ENCODE measurements at regions not wholly inside any gene's neighbourhood (a gene's known extent, or its start where the extent isn't known, plus 50 kb on each side); places are given as distances from the start of the nearest gene placed in this dataset.

DNA sequence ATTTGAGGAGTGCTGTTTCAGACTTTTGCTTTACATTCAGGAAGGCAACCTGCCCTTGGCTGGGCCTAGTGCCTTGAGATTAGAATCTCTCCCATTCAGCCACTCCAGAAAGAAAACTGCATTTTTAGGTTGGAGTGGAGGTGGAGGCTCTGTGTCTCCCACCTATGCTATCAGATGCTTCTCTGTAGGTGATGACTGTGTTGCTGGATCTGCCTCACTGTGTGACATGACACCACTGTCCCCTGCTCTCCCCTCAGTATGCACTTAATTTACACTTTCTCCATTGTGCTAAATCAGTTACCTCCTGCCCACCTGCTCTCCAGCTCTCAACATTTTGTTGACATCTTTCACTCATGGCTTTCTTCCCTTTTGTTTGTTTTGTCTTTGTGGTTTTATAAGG, 265.8 kb downstream of the TENT4A start:
- TF ChIP-seq, protein P1, sequence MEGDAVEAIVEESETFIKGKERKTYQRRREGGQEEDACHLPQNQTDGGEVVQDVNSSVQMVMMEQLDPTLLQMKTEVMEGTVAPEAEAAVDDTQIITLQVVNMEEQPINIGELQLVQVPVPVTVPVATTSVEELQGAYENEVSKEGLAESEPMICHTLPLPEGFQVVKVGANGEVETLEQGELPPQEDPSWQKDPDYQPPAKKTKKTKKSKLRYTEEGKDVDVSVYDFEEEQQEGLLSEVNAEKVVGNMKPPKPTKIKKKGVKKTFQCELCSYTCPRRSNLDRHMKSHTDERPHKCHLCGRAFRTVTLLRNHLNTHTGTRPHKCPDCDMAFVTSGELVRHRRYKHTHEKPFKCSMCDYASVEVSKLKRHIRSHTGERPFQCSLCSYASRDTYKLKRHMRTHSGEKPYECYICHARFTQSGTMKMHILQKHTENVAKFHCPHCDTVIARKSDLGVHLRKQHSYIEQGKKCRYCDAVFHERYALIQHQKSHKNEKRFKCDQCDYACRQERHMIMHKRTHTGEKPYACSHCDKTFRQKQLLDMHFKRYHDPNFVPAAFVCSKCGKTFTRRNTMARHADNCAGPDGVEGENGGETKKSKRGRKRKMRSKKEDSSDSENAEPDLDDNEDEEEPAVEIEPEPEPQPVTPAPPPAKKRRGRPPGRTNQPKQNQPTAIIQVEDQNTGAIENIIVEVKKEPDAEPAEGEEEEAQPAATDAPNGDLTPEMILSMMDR (IDR thresholded peaks at IDR 0.05), result no peak
- no peak for TF ChIP-seq POLR2A (IDR thresholded peaks at IDR 0.05)
